Gastrocnemius medialis (tissue), 4 donors: ENCODE measurements at regions not wholly inside any gene's neighbourhood (a gene's known extent, or its start where the extent isn't known, plus 50 kb on each side); places are given as distances from the start of the nearest gene placed in this dataset.

Experiments
- CTCF ChIP-seq, 5 experiments: fragments of 450-650 bp in 3 of 5; fragments of 200-600 bp in 2 of 5; sonication (generic) in 2 of 5; IDR thresholded peaks in 4 of 5; conservative IDR thresholded peaks in 1 of 5; 1 replicate in 4 of 5; 2 replicates in 1 of 5; pipeline ENCODE4 v1.5.1; 2016 to 2019; ENCODE audit warnings: antibody characterized with exemption in 5 of 5, mild to moderate bottlenecking in 3 of 5, moderate library complexity in 3 of 5
- POLR2A ChIP-seq, 2 donors: fragments of 450-650 bp; IDR thresholded peaks; one replicate each; pipeline ENCODE4 v1.6.1; 2017; ENCODE audit warnings: antibody characterized with exemption in 2 of 2, mild to moderate bottlenecking in 2 of 2, moderate library complexity in 2 of 2

DNA sequence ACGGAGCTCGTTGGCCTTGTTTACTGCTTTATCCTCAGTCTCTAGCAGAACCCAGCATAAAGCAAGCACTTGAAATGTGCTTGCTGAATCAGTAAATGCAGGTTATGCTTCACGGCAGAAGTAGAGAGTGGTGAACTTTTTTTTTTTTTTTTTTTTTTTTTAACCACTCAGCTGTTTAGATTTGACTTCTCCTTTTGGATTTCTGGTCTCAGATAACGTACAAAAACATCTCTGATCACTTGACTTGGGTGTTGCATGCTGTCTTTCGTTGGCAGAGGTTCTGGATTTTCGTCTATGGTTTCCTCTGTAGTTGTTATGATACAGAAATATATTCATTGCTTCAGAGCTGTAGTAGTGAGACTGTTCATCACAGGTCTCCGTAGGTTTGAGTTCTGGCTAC, 242.5 kb upstream of the HABP2 start:
- TF ChIP-seq CTCF (IDR thresholded peaks at IDR 0.05 in 4 of 5, conservative IDR thresholded peaks at IDR 0.05 in 1 of 5) (no peak), POLR2A (IDR thresholded peaks at IDR 0.05) (no peak)
